OCI-LY1 (cell line): ENCODE measurements at regions not wholly inside any gene's neighbourhood (a gene's known extent, or its start where the extent isn't known, plus 50 kb on each side); places are given as distances from the start of the nearest gene placed in this dataset.

Experiments
- CTCF ChIP-seq: fragments of 200-600 bp; sonication (generic), shearing (Covaris generic); IDR thresholded peaks from 2 replicates; pipeline ENCODE4 v1.5.1; 2017; ENCODE audit warnings: mild to moderate bottlenecking, antibody characterized with exemption, low read length, moderate library complexity, mixed read lengths
- EZH2 ChIP-seq: fragments of 200-600 bp; sonication (generic), shearing (Covaris generic); IDR thresholded peaks from 2 replicates; pipeline ENCODE4 v1.8.0; 2017; ENCODE audit warnings: borderline replicate concordance, mixed run types, mild to moderate bottlenecking, antibody characterized with exemption, low read length, moderate library complexity, mixed read lengths

GRCh38 chr11:11697796-11698195, 76.0 kb upstream of the GALNT18 start:
- TF ChIP-seq CTCF (no peak), EZH2 (no peak)
